ENCODE measurements at regions not wholly inside any gene's neighbourhood (a gene's known extent, or its start where the extent isn't known, plus 50 kb on each side); places are given as distances from the start of the nearest gene placed in this dataset.
"Not testable (repeated sequence)": the region's sequence is repeated elsewhere in the genome, so short reads cannot be mapped to it uniquely, and the experiment has no call there.

GRCh38 chr12:127025545-127025944 is 1241.4 kb upstream of the TMEM132C start:
- no peak for DNase-seq

- no peak for DNase-seq
Measured at GRCh38 chr12:127035011-127035879, 1231.7 kb upstream of the TMEM132C start.

DNA sequence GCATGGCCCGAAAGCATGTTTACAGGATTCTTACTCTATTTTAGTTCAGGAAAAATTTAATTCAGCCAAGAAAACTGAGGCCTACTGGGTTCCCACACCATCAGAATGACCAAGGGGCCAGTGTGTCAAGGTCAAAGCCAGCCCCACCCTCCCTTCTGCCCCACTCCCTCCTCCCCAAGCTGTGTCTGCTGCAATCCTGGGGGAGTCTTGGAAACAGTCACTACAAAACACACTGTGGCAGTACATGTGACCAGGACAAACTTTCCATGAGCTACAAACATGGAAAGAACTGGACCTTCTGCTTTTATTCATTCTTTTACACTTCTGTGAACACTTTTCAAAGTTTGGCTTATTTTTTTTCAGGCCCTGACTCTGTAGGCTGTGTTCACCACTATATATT is 1228.8 kb upstream of the TMEM132C start:
- no peak for DNase-seq

- no peak for DNase-seq
Measured at GRCh38 chr12:127038761-127039160, 1228.2 kb upstream of the TMEM132C start.

GRCh38 chr12:127041985-127042625 is 1224.9 kb upstream of the TMEM132C start:
- DNase-seq, result peak; percentile 21

- DNase-seq, result no peak
Measured at GRCh38 chr12:127043731-127044130, 1223.2 kb upstream of the TMEM132C start.

GRCh38 chr12:127044836-127045235 is 1222.1 kb upstream of the TMEM132C start:
- DNase-seq, result no peak

DNA sequence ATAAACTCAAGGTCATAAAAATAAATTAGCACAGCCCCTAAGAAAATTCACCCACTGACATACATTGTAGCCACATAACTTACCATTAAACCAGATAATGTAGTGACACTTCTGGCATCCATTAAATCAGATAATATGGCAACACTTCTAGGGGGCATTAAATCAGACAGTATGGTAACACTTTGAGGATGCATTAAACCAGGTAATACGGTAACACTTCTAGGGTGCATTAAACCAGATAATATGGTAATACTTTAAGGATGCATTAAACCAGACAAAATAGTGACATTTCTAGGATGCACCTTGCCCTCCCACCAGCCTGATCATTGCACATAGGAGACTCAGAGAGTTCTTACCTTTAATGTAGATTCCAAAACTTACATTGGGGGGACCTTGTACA is 1220.5 kb upstream of the TMEM132C start:
- DNase-seq, result no peak

- DNase-seq, result no peak
Measured at GRCh38 chr12:127048057-127048456, 1218.9 kb upstream of the TMEM132C start.

GRCh38 chr12:127048525-127048924 is 1218.4 kb upstream of the TMEM132C start:
- DNase-seq, result not testable (repeated sequence)

GRCh38 chr12:127051139-127051538 is 1215.8 kb upstream of the TMEM132C start:
- DNase-seq, result no peak

- DNase-seq, result no peak
Measured at GRCh38 chr12:127052511-127053232, 1214.3 kb upstream of the TMEM132C start.

GRCh38 chr12:127054531-127054930 is 1212.4 kb upstream of the TMEM132C start:
- no peak for DNase-seq

- no peak for DNase-seq
Measured at GRCh38 chr12:127060310-127060847, 1206.6 kb upstream of the TMEM132C start.

- no peak for DNase-seq
Measured at GRCh38 chr12:127060933-127061332, 1206.0 kb upstream of the TMEM132C start.

DNA sequence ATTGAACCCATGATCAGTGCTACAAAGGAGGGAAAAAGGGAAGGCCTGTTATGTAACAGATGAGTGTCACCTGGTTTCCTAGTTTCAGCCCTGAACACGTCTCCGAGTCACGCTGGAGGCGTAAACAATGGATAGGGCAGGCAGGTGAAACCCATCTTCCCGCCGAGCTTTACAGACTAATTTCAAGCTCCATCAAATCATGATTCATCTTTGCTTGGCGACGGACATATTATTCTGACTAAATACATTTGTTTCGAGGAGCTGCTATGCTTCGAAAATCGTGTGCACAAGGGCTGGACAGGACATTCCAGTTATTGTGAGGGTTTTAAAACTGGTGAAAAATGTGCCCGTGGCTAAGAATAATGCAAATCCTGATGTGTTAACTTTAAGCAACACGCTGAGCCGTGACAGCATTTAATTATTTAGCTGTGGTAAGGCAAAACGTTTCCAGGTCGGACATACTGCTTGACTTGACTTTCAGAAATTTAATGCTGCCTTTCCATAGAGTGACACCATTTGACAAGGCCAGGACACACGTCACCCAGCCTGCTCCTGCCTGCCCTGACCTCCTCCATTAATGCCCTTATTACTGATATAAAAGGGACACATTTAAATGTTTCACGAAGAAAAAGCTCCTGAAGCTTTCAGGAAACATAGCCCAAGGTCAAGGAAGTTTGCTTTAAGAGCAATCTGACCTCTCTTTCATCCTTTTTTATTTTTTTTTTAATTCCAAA is 1203.5 kb upstream of the TMEM132C start:
- no peak for DNase-seq

GRCh38 chr12:127064207-127064606 is 1202.8 kb upstream of the TMEM132C start:
- no peak for DNase-seq

GRCh38 chr12:127065595-127065994 is 1201.4 kb upstream of the TMEM132C start:
- DNase-seq, result no peak

GRCh38 chr12:127070515-127071157 is 1196.3 kb upstream of the TMEM132C start:
- DNase-seq, result no peak

DNA sequence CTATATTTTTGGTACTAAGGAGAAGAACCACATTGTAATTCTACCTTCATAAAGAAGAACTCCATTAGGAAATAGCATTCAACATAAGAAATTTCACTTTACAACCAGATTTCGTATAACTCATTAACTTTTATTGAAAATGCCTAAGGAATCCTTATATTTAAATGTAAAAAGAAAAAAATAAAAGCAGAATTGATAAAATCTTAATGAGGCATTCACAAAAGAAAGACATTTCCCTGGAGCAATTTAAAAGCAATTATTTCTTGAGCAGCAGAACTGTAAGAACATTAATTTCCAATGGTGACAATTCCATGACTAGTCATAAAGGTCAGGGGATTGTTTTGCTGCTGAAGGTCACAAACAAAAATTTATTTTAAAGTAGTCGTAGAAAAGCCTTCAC is 1192.8 kb upstream of the TMEM132C start:
- no peak for DNase-seq

DNA sequence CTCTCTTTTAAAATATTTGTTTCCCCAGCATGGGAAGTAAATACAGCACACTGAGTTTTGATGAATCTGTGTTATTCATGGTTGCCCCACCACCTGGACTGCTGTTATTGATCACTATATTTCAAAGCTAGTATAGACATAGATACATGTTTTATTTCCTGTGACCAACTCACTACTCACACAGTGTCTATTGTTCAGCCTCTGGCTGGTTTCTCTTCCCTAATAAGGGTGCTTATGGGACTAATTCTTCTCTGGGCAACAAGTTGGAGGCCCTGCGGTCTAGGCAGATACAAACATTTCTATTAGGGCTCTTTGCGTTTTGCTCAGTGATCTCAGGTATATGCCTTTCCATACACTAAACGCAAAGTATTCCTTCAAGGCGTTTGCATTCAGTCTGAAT is 1191.0 kb upstream of the TMEM132C start:
- DNase-seq, result no peak

Data from GF-D8 (cell line).